ENCODE measurements at regions not wholly inside any gene's neighbourhood (a gene's known extent, or its start where the extent isn't known, plus 50 kb on each side); places are given as distances from the start of the nearest gene placed in this dataset.

- Histone ChIP-seq H3K27me3 (ENCODE audit: insufficient read depth, low read length) (no peaks in the 10 kb centered on the region), H3K79me2 (ENCODE audit: insufficient read depth, low read length) (no peaks in the 10 kb centered on the region), H3K4me3 (ENCODE audit: insufficient read depth, low read length) (no peak overlapping the region), H4K20me1 (ENCODE audit: insufficient read depth, low read length) (no peaks in the 10 kb centered on the region), H3K9me3 (ENCODE audit: low read depth, low read length) (no peaks in the 10 kb centered on the region), H3K4me2 (ENCODE audit: insufficient read depth, low read length) (no peak overlapping the region), H3K4me1 (ENCODE audit: insufficient read depth, low read length) (no peaks in the 10 kb centered on the region), H2AFZ (ENCODE audit: low read length) (no peak overlapping the region), H3K36me3 (ENCODE audit: insufficient read depth, low read length) (no peaks in the 10 kb centered on the region), H3K27ac (ENCODE audit: low read depth, low read length) (no peak overlapping the region)
- TF ChIP-seq, protein P1, sequence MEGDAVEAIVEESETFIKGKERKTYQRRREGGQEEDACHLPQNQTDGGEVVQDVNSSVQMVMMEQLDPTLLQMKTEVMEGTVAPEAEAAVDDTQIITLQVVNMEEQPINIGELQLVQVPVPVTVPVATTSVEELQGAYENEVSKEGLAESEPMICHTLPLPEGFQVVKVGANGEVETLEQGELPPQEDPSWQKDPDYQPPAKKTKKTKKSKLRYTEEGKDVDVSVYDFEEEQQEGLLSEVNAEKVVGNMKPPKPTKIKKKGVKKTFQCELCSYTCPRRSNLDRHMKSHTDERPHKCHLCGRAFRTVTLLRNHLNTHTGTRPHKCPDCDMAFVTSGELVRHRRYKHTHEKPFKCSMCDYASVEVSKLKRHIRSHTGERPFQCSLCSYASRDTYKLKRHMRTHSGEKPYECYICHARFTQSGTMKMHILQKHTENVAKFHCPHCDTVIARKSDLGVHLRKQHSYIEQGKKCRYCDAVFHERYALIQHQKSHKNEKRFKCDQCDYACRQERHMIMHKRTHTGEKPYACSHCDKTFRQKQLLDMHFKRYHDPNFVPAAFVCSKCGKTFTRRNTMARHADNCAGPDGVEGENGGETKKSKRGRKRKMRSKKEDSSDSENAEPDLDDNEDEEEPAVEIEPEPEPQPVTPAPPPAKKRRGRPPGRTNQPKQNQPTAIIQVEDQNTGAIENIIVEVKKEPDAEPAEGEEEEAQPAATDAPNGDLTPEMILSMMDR (IDR thresholded peaks at IDR 0.05; ENCODE audit: extremely low read depth, low read depth, low read length), result no peak
- DNase-seq (ENCODE audit: insufficient read length, low spot score, missing footprints), result peak; percentile 43
Measured at GRCh38 chr10:42982891-42983506, 93.9 kb upstream of the RET start.

GRCh38 chr10:42983591-42983990, 93.3 kb upstream of the RET start:
- H3K27ac ChIP-seq (ENCODE audit: low read depth, low read length), result no peak overlapping the region
- TF ChIP-seq, protein P1 (IDR thresholded peaks at IDR 0.05; ENCODE audit: extremely low read depth, low read depth, low read length), result no peak
- H3K4me2 ChIP-seq (ENCODE audit: insufficient read depth, low read length), result no peak overlapping the region
- no peaks in the 10 kb centered on the region for H3K36me3 ChIP-seq (ENCODE audit: insufficient read depth, low read length)
- no peaks in the 10 kb centered on the region for H4K20me1 ChIP-seq (ENCODE audit: insufficient read depth, low read length)
- no peaks in the 10 kb centered on the region for H3K4me1 ChIP-seq (ENCODE audit: insufficient read depth, low read length)
- H3K27me3 ChIP-seq (ENCODE audit: insufficient read depth, low read length), result no peaks in the 10 kb centered on the region
- no peaks in the 10 kb centered on the region for H3K9me3 ChIP-seq (ENCODE audit: low read depth, low read length)
- no peak for DNase-seq (ENCODE audit: insufficient read length, low spot score, missing footprints)
- H2AFZ ChIP-seq (ENCODE audit: low read length), result no peak overlapping the region
- H3K79me2 ChIP-seq (ENCODE audit: insufficient read depth, low read length), result no peaks in the 10 kb centered on the region
- H3K4me3 ChIP-seq (ENCODE audit: insufficient read depth, low read length), result no peak overlapping the region

GRCh38 chr10:42984035-42984610, 92.7 kb upstream of the RET start:
- no peaks in the 10 kb centered on the region for H3K9me3 ChIP-seq (ENCODE audit: low read depth, low read length)
- H3K36me3 ChIP-seq (ENCODE audit: insufficient read depth, low read length), result no peaks in the 10 kb centered on the region
- TF ChIP-seq, protein P1 (IDR thresholded peaks at IDR 0.05; ENCODE audit: extremely low read depth, low read depth, low read length), result no peak
- no peak for DNase-seq (ENCODE audit: insufficient read length, low spot score, missing footprints)
- no peak overlapping the region for H3K4me3 ChIP-seq (ENCODE audit: insufficient read depth, low read length)
- H4K20me1 ChIP-seq (ENCODE audit: insufficient read depth, low read length), result no peaks in the 10 kb centered on the region
- H3K27ac ChIP-seq (ENCODE audit: low read depth, low read length), result no peak overlapping the region
- no peak overlapping the region for H2AFZ ChIP-seq (ENCODE audit: low read length)
- no peaks in the 10 kb centered on the region for H3K4me1 ChIP-seq (ENCODE audit: insufficient read depth, low read length)
- H3K4me2 ChIP-seq (ENCODE audit: insufficient read depth, low read length), result no peak overlapping the region
- H3K27me3 ChIP-seq (ENCODE audit: insufficient read depth, low read length), result no peaks in the 10 kb centered on the region
- no peaks in the 10 kb centered on the region for H3K79me2 ChIP-seq (ENCODE audit: insufficient read depth, low read length)

GRCh38 chr10:42984761-42985325, 92.0 kb upstream of the RET start:
- no peak overlapping the region for H3K4me3 ChIP-seq (ENCODE audit: insufficient read depth, low read length)
- no peaks in the 10 kb centered on the region for H3K27me3 ChIP-seq (ENCODE audit: insufficient read depth, low read length)
- TF ChIP-seq, protein P1 (IDR thresholded peaks at IDR 0.05; ENCODE audit: extremely low read depth, low read depth, low read length), result no peak
- no peak overlapping the region for H3K4me2 ChIP-seq (ENCODE audit: insufficient read depth, low read length)
- H3K36me3 ChIP-seq (ENCODE audit: insufficient read depth, low read length), result no peaks in the 10 kb centered on the region
- H3K4me1 ChIP-seq (ENCODE audit: insufficient read depth, low read length), result no peaks in the 10 kb centered on the region
- H2AFZ ChIP-seq (ENCODE audit: low read length), result no peak overlapping the region
- DNase-seq (ENCODE audit: insufficient read length, low spot score, missing footprints), result no peak
- no peaks in the 10 kb centered on the region for H4K20me1 ChIP-seq (ENCODE audit: insufficient read depth, low read length)
- no peak overlapping the region for H3K27ac ChIP-seq (ENCODE audit: low read depth, low read length)
- no peaks in the 10 kb centered on the region for H3K9me3 ChIP-seq (ENCODE audit: low read depth, low read length)
- no peaks in the 10 kb centered on the region for H3K79me2 ChIP-seq (ENCODE audit: insufficient read depth, low read length)
